ENCODE measurements at regions not wholly inside any gene's neighbourhood (a gene's known extent, or its start where the extent isn't known, plus 50 kb on each side); places are given as distances from the start of the nearest gene placed in this dataset.

DNA sequence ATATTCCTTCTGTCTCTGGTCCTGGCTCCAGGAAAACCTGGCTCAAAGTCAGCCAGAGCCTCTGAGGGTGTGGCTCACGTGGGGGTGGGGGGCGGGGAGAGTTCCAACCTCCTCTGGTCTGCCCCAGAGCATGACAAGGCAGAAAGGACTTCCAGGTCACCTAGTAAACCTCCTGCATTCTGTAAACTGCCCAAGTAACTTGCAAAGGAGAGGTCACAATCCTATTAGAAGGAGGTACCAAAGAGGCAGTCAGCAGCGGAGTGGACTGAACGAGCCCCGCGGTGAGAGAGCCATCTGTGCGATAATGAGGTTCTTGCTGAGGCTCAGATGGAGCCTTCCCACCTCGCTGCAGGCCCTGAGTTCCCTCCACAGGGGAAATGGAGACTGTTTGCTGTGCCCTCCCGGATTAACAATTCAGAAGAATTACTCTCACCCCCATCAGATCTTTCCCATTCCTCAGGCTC lies 58.9 kb upstream of the GATA6 start:
- TF ChIP-seq, protein P1, sequence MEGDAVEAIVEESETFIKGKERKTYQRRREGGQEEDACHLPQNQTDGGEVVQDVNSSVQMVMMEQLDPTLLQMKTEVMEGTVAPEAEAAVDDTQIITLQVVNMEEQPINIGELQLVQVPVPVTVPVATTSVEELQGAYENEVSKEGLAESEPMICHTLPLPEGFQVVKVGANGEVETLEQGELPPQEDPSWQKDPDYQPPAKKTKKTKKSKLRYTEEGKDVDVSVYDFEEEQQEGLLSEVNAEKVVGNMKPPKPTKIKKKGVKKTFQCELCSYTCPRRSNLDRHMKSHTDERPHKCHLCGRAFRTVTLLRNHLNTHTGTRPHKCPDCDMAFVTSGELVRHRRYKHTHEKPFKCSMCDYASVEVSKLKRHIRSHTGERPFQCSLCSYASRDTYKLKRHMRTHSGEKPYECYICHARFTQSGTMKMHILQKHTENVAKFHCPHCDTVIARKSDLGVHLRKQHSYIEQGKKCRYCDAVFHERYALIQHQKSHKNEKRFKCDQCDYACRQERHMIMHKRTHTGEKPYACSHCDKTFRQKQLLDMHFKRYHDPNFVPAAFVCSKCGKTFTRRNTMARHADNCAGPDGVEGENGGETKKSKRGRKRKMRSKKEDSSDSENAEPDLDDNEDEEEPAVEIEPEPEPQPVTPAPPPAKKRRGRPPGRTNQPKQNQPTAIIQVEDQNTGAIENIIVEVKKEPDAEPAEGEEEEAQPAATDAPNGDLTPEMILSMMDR (IDR thresholded peaks at IDR 0.05) = no peak
- TF ChIP-seq POLR2AphosphoS5 (IDR thresholded peaks at IDR 0.05; ENCODE audit: low read depth, low read length) (no peak), SIN3A (IDR thresholded peaks at IDR 0.05; ENCODE audit: borderline replicate concordance, insufficient read depth, low read depth, low read length) (no peak), REST (IDR thresholded peaks at IDR 0.05; ENCODE audit: insufficient read depth in 1 of 2, low read depth in 2 of 2, low read length in 1 of 2) (no peak)

Data from Panc1 (cell line).